Neuronal stem cell (in vitro differentiated cells): ENCODE measurements at regions not wholly inside any gene's neighbourhood (a gene's known extent, or its start where the extent isn't known, plus 50 kb on each side); places are given as distances from the start of the nearest gene placed in this dataset.

Experiments
- DNase-seq: peaks from one replicate; pipeline ENCODE4 v3.0.0-alpha.2; 2013; ENCODE audit warnings: low spot score
- H2AFZ ChIP-seq: one replicate; pipeline ENCODE4 v1.6.1; 2013; ENCODE audit warnings: mild to moderate bottlenecking, low read length, inconsistent platforms
- H2AK5ac ChIP-seq: 2 replicates; pipeline ENCODE4 v1.6.1; 2013; ENCODE audit warnings: low read depth, mild to moderate bottlenecking, inconsistent platforms, low read length, moderate library complexity, mixed read lengths
- H2BK120ac ChIP-seq: 2 replicates; pipeline ENCODE4 v1.6.1; 2013; ENCODE audit warnings: low read depth, mild to moderate bottlenecking, inconsistent platforms, low read length, moderate library complexity, mixed read lengths
- H2BK12ac ChIP-seq: one replicate; pipeline ENCODE4 v1.6.1; 2013; ENCODE audit warnings: low read length, inconsistent platforms
- H2BK15ac ChIP-seq: 2 replicates; pipeline ENCODE4 v1.6.1; 2013; ENCODE audit warnings: mild to moderate bottlenecking, low read length, inconsistent platforms, mixed read lengths
- H2BK5ac ChIP-seq: one replicate; pipeline ENCODE4 v1.6.1; 2013; ENCODE audit warnings: inconsistent platforms, mild to moderate bottlenecking, low read length, moderate library complexity
- H3K14ac ChIP-seq: one replicate; pipeline ENCODE4 v1.6.1; 2013; ENCODE audit warnings: low read length, inconsistent platforms
- H3K18ac ChIP-seq: 2 replicates; pipeline ENCODE4 v1.6.1; 2013; ENCODE audit warnings: low read length, inconsistent platforms
- H3K23ac ChIP-seq: 2 replicates; pipeline ENCODE4 v1.6.1; 2013; ENCODE audit warnings: low read depth, mild to moderate bottlenecking, mixed read lengths, low read length, inconsistent platforms; ENCODE audit not compliant: poor library complexity
- H3K27ac ChIP-seq: replicated peaks from 3 replicates; pipeline ENCODE4 v1.5.1; 2013; ENCODE audit warnings: low read length, inconsistent platforms
- H3K27me3 ChIP-seq, 3 experiments: 2 replicates each; pipeline ENCODE4 v1.6.1; 2013; ENCODE audit warnings: low read length in 3 of 3, mild to moderate bottlenecking in 2 of 3, inconsistent platforms in 1 of 3, low read depth in 1 of 3, mixed read lengths in 1 of 3, moderate library complexity in 1 of 3; ENCODE audit not compliant: control insufficient read depth in 3 of 3, insufficient read depth in 3 of 3
- H3K36me3 ChIP-seq, 2 donors: replicated peaks in 1 of 2; 2 replicates each; pipeline ENCODE4 v1.6.1; 2013; ENCODE audit warnings: low read length in 2 of 2; ENCODE audit not compliant: control insufficient read depth in 2 of 2, insufficient read depth in 2 of 2
- H3K4ac ChIP-seq: 2 replicates; pipeline ENCODE4 v1.6.1; 2013; ENCODE audit warnings: inconsistent platforms, mild to moderate bottlenecking, low read length, moderate library complexity
- H3K4me1 ChIP-seq, 2 donors: 1 replicate in 1 of 2; 2 replicates in 1 of 2; pipeline ENCODE4 v1.6.1; 2013; ENCODE audit warnings: low read length in 2 of 2, low read depth in 1 of 2; ENCODE audit not compliant: control insufficient read depth in 2 of 2, insufficient read depth in 1 of 2
- H3K4me2 ChIP-seq: one replicate; pipeline ENCODE4 v1.6.1; 2013; ENCODE audit warnings: mild to moderate bottlenecking, low read length, inconsistent platforms; ENCODE audit not compliant: insufficient read depth, poor library complexity, severe bottlenecking
- H3K4me3 ChIP-seq, 2 donors: 2 replicates each; pipeline ENCODE4 v1.5.1; 2013; ENCODE audit warnings: low read length in 2 of 2, mild to moderate bottlenecking in 2 of 2, inconsistent platforms in 1 of 2, moderate library complexity in 1 of 2
- H3K79me1 ChIP-seq: one replicate; pipeline ENCODE4 v1.6.1; 2013; ENCODE audit warnings: low read depth, mild to moderate bottlenecking, inconsistent platforms, low read length, moderate library complexity
- H3K9ac ChIP-seq: one replicate; pipeline ENCODE4 v1.6.1; 2013; ENCODE audit warnings: mild to moderate bottlenecking, low read depth, low read length, inconsistent platforms; ENCODE audit not compliant: poor library complexity
- H3K9me3 ChIP-seq, 2 donors: replicated peaks in 1 of 2; 2 replicates each; pipeline versions ENCODE3 to v1.6.1; 2013; ENCODE audit warnings: low read length in 2 of 2, mild to moderate bottlenecking in 2 of 2, inconsistent platforms in 1 of 2, low read depth in 1 of 2, mixed read lengths in 1 of 2, moderate library complexity in 1 of 2; ENCODE audit not compliant: control insufficient read depth in 2 of 2, insufficient read depth in 1 of 2
- H4K8ac ChIP-seq: one replicate; pipeline ENCODE4 v1.6.1; 2013; ENCODE audit warnings: low read depth, mild to moderate bottlenecking, inconsistent platforms, low read length, moderate library complexity
- H4K91ac ChIP-seq: one replicate; pipeline ENCODE4 v1.6.1; 2013; ENCODE audit warnings: low read length, low read depth, mild to moderate bottlenecking, inconsistent platforms; ENCODE audit not compliant: poor library complexity
- WGBS, 2 donors: extraction: QIAGEN DNeasy Blood & Tissue Kit; methylation state at CpG; one replicate each; pipeline ENCODE4 v1.1.7; 2013; ENCODE audit warnings: missing lambda C conversion rate in 2 of 2, mixed read lengths in 1 of 2; ENCODE audit not compliant: insufficient read length in 2 of 2, insufficient replicate concordance in 1 of 2; ENCODE audit errors: extremely low coverage in 2 of 2; 5-methylcytosine and 5-hydroxymethylcytosine counted together

DNA sequence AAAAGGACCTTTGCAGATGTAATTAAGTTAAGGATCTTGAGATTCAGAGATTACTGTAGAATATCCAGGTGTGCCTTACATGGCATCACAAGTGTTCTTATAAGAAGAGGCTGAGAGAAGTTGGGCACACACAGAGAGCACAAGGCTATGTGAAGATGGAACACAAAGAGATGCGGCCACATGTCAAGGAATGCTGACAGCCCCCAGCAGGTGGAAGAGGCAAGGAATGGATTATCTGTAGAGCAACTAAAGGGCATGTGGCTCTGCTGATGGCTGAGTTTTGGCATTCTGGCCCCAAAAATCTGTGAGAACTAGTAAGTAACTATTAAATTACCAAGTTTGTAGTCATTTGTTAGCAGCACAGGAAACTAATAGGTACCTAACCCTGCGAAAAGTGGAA is 640.7 kb upstream of the PCDH15 start:
- Histone ChIP-seq H2BK5ac (no peak overlapping the region), H3K36me3 (no peaks in the 10 kb centered on the region), H3K18ac (no peak overlapping the region), H3K9ac (no peak overlapping the region), H3K79me1 (no peaks in the 10 kb centered on the region), H2AK5ac (no peak overlapping the region), H3K14ac (no peak overlapping the region), H2BK120ac (no peak overlapping the region), H3K4ac (no peak overlapping the region), H3K4me2 (no peak overlapping the region), H2AFZ (no peak overlapping the region), H3K4me1 (no peaks in the 10 kb centered on the region), H4K8ac (no peak overlapping the region), H3K27me3 (no peaks in the 10 kb centered on the region), H3K4me3 (peak overlapping the region in 1 of 2 donors; percentile 58), H3K27ac (no peak overlapping the region), H2BK12ac (no peak overlapping the region), H3K9me3 (no peaks in the 10 kb centered on the region), H4K91ac (no peak overlapping the region), H2BK15ac (no peak overlapping the region), H3K23ac (no peak overlapping the region)
- no peak for DNase-seq
- WGBS, 2 donors = no CpG with 5 or more reads among the region's 2 CpGs

DNA sequence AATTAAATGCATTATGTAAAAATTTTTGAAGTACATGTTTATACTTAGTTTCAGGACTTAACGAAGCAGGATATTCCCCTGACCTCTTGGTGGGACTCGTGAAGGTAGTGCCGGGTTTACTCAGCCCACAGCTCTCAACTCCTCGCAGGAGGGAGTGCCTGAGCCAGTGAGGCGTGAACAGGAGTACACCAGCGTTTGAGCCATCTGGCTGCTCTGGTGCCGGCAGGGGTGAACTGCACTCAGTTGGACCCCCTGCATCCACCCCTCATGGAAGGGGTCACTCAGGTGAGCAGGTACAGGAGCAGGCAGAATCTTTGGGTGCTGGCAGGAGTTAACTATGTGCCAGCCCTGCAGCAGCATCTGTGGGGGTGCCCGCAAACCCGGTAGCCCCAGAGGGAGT is 625.1 kb upstream of the PCDH15 start:
- Histone ChIP-seq H2AK5ac (peak overlapping the region; percentile 70), H2BK120ac (no peak overlapping the region), H3K4ac (no peak overlapping the region), H3K4me1 (no peaks in the 10 kb centered on the region), H4K91ac (no peak overlapping the region), H4K8ac (no peak overlapping the region), H3K27me3 (no peaks in the 10 kb centered on the region), H3K36me3 (no peaks in the 10 kb centered on the region), H2AFZ (no peak overlapping the region), H3K27ac (no peak overlapping the region), H3K18ac (peak overlapping the region; percentile 57), H3K14ac (peak overlapping the region; percentile 38), H2BK5ac (no peak overlapping the region), H3K4me3 (no peak overlapping the region), H3K9ac (no peak overlapping the region), H2BK12ac (no peak overlapping the region), H3K23ac (peak overlapping the region; percentile 93), H3K9me3 (no peaks in the 10 kb centered on the region), H2BK15ac (no peak overlapping the region), H3K4me2 (no peak overlapping the region), H3K79me1 (no peaks in the 10 kb centered on the region)
- no peak for DNase-seq
- WGBS, 2 donors = no CpG with 5 or more reads among the region's 9 CpGs

DNA sequence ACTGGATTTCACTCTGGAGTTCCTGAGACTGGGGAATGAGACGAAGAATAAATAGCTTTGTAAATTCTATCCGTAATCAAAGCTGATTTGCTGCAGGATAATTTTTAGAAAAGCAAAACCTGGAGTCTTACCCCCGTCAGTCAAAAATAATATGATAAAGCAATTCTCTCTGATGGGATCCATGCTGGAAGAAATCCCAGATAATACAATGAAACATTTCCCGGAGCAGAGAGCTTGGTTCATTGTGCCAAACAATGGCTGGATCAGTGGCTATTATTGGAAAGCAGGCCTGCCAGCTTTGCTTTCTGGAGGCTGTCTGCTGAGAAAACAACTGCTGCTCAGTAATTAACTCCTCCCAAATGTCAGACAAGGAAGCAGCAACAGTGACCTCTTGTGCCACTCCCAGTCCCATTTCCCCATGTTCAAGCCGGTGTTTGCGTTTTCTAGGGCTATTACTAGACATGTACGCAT is 609.4 kb upstream of the PCDH15 start:
- peak; percentile 80 for DNase-seq
- Histone ChIP-seq H3K4me3 (no peak overlapping the region), H3K4ac (no peak overlapping the region), H4K91ac (no peak overlapping the region), H3K4me1 (peaks cover 1 to 2% of the 10 kb centered on the region in 2 donors), H3K79me1 (no peaks in the 10 kb centered on the region), H3K36me3 (no peaks in the 10 kb centered on the region), H3K14ac (no peak overlapping the region), H2AK5ac (no peak overlapping the region), H3K27me3 (no peaks in the 10 kb centered on the region), H2BK5ac (no peak overlapping the region), H2BK120ac (no peak overlapping the region), H3K18ac (no peak overlapping the region), H2AFZ (peak overlapping the region; percentile 61), H4K8ac (no peak overlapping the region), H3K23ac (no peak overlapping the region), H2BK15ac (no peak overlapping the region), H3K27ac (no peak overlapping the region), H2BK12ac (no peak overlapping the region), H3K4me2 (no peak overlapping the region), H3K9me3 (no peaks in the 10 kb centered on the region), H3K9ac (no peak overlapping the region)
- no CpG with 5 or more reads among the region's 7 CpGs for WGBS, 2 donors

DNA sequence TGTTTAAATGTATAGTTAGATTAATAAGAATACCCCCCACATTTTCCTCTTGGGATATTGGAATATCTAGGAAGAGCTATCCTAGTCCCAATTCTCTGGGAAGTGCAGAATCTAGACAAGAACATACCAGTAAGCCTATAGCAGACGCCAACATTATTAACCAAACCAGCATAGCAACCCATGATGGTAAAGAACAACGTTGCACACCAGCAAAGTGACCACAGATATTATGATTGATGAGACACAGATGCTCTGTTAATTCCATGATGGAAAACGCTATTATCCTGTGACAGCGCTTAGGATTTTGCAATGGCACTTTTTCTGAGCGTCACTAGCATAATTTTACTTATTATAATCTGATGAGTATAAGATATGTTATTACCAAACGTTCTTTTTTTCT is 603.1 kb upstream of the PCDH15 start:
- H4K91ac ChIP-seq = no peak overlapping the region
- H2BK5ac ChIP-seq = no peak overlapping the region
- no CpG with 5 or more reads among the region's 6 CpGs for WGBS, 2 donors
- H2AFZ ChIP-seq = no peak overlapping the region
- no peaks in the 10 kb centered on the region for H3K27me3 ChIP-seq
- H3K4ac ChIP-seq = no peak overlapping the region
- H3K4me2 ChIP-seq = no peak overlapping the region
- no peak overlapping the region for H2AK5ac ChIP-seq
- no peaks in the 10 kb centered on the region for H3K4me1 ChIP-seq
- H2BK12ac ChIP-seq = no peak overlapping the region
- no peak overlapping the region for H3K18ac ChIP-seq
- no peak overlapping the region for H3K23ac ChIP-seq
- no peaks in the 10 kb centered on the region for H3K9me3 ChIP-seq
- H3K14ac ChIP-seq = no peak overlapping the region
- no peak overlapping the region for H2BK120ac ChIP-seq
- DNase-seq = no peak
- no peak overlapping the region for H4K8ac ChIP-seq
- H3K27ac ChIP-seq = no peak overlapping the region
- H3K9ac ChIP-seq = no peak overlapping the region
- no peaks in the 10 kb centered on the region for H3K36me3 ChIP-seq
- no peak overlapping the region for H2BK15ac ChIP-seq
- no peak overlapping the region for H3K4me3 ChIP-seq
- no peaks in the 10 kb centered on the region for H3K79me1 ChIP-seq
